ENCODE measurements at regions not wholly inside any gene's neighbourhood (a gene's known extent, or its start where the extent isn't known, plus 50 kb on each side); places are given as distances from the start of the nearest gene placed in this dataset.

DNA sequence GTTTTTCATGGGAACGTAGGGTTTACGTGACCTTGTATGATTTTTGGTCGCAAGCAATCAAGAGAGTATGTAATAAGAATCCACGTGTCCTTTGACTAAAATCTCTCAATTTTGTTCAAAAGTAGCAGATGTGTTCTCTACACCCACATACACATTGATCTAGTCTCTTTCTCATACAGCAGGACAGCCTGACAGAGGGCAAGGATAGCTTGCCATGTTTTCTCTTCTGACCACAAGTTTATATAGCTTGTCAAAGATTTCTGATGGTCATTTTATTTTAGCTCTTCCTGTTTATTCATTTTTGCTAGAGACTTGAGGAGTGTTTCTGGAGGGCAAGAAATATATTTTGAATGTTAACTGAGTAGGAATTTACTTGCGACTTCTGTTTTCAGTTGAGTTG is 570.2 kb upstream of the ALCAM start:
- DNase-seq (ENCODE audit: low read depth in 4 of 6, low spot score in 6 of 6) = no peak
- WGBS (ENCODE audit: insufficient coverage) = no CpG with 5 or more reads among the region's 5 CpGs
- H3K4me3 ChIP-seq (ENCODE audit: low read depth, low read length) = no peak overlapping the region

DNA sequence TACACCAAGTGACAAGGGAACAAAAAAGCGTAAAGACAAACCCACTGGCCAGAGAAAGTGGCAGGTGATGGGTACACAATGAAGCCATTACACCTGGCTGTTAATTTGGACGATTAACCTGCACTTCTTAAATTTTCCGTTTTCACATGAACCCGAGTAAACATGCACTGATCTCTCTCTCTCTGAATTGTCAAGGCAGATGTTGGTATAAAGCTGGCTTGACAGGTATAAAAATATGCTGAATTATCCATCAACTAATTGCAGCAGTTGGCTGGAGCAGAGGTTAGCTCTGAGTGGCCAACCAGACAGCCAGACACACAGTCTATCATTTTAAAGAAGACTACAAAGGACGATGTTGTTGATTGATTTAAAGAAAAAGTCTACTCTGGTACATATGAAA is 561.7 kb upstream of the ALCAM start:
- H3K36me3 ChIP-seq (ENCODE audit: control insufficient read depth, insufficient read depth, low read length) = no peaks in the 10 kb centered on the region
- H3K27ac ChIP-seq (ENCODE audit: low read depth, low read length) = no peak overlapping the region
- 20% methylated on average over 1 of the region's 5 CpGs for WGBS (ENCODE audit: insufficient coverage)
- H3K9me3 ChIP-seq (ENCODE audit: control insufficient read depth, insufficient read depth, low read length) = no peaks in the 10 kb centered on the region
- H3K27me3 ChIP-seq (ENCODE audit: control insufficient read depth, insufficient read depth, low read length) = no peaks in the 10 kb centered on the region
- no peaks in the 10 kb centered on the region for H3K4me1 ChIP-seq (ENCODE audit: control insufficient read depth, insufficient read depth, low read length)
- H3K4me3 ChIP-seq (ENCODE audit: low read depth, low read length) = no peak overlapping the region
- no peak for DNase-seq (ENCODE audit: low read depth in 4 of 6, low spot score in 6 of 6)

More for the DNA sequence above, 570.2 kb upstream of the ALCAM start:
- Histone ChIP-seq H3K4me1 (ENCODE audit: control insufficient read depth, insufficient read depth, low read length) (no peaks in the 10 kb centered on the region), H3K9me3 (ENCODE audit: control insufficient read depth, insufficient read depth, low read length) (no peaks in the 10 kb centered on the region), H3K27ac (ENCODE audit: low read depth, low read length) (no peak overlapping the region), H3K27me3 (ENCODE audit: control insufficient read depth, insufficient read depth, low read length) (no peaks in the 10 kb centered on the region), H3K36me3 (ENCODE audit: control insufficient read depth, insufficient read depth, low read length) (no peaks in the 10 kb centered on the region)

DNA sequence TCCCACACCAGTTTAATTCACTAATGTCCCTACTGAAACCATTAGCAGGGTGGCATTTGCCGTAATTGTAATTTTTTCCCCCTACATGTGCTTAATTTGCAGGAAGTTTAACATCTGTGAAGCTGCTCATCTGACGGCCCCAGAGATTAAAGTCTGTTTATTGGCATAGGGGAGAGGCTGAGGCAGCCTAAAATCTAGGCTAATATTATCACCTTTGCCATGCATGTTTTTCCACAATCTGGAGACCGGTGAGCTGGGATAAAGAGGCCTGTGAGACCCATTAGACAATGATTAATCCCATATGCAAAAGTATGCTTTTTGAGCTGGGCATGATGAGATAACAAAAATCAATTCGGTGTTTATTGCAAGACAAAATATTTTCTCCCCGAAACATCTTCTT is 561.2 kb upstream of the ALCAM start:
- WGBS (ENCODE audit: insufficient coverage) = no CpG with 5 or more reads among the region's 5 CpGs
- Histone ChIP-seq H3K36me3 (ENCODE audit: control insufficient read depth, insufficient read depth, low read length) (no peaks in the 10 kb centered on the region), H3K4me3 (ENCODE audit: low read depth, low read length) (no peak overlapping the region), H3K27me3 (ENCODE audit: control insufficient read depth, insufficient read depth, low read length) (no peaks in the 10 kb centered on the region), H3K9me3 (ENCODE audit: control insufficient read depth, insufficient read depth, low read length) (no peaks in the 10 kb centered on the region), H3K4me1 (ENCODE audit: control insufficient read depth, insufficient read depth, low read length) (no peaks in the 10 kb centered on the region), H3K27ac (ENCODE audit: low read depth, low read length) (no peak overlapping the region)
- peak in 1 of 6 donors; percentile 78 for DNase-seq (ENCODE audit: low read depth in 4 of 6, low spot score in 6 of 6)

DNA sequence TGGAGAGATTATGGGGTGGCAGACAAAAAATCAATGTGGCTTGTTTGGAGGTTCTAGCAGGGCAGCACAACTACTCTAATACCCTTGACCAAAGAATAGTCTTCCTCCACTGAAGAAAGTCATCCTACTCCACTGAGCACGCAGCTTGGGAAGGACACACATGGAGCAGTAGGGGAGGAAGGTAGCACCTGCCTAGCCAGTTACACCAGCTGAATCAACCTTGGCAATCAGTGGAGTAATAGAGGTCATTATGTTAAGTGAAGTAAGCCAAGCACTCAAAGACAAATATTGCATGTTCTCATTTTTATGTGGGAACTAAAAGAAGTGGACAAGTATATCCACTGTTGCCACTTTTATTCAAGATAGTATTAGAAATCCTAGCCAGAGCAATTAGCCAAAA is 555.8 kb upstream of the ALCAM start:
- Histone ChIP-seq H3K4me1 (ENCODE audit: control insufficient read depth, insufficient read depth, low read length) (no peaks in the 10 kb centered on the region), H3K27ac (ENCODE audit: low read depth, low read length) (no peak overlapping the region)
- no CpG with 5 or more reads among the region's 1 CpG for WGBS (ENCODE audit: insufficient coverage)

GRCh38 chr3:104816008-104816407 is 550.7 kb upstream of the ALCAM start:
- DNase-seq (ENCODE audit: low read depth in 4 of 6, low spot score in 6 of 6) = no peak
- Histone ChIP-seq H3K4me1 (ENCODE audit: control insufficient read depth, insufficient read depth, low read length) (no peaks in the 10 kb centered on the region), H3K36me3 (ENCODE audit: control insufficient read depth, insufficient read depth, low read length) (no peaks in the 10 kb centered on the region), H3K27ac (ENCODE audit: low read depth, low read length) (no peak overlapping the region), H3K4me3 (ENCODE audit: low read depth, low read length) (no peak overlapping the region), H3K9me3 (ENCODE audit: control insufficient read depth, insufficient read depth, low read length) (no peaks in the 10 kb centered on the region), H3K27me3 (ENCODE audit: control insufficient read depth, insufficient read depth, low read length) (no peaks in the 10 kb centered on the region)
- no CpG with 5 or more reads among the region's 2 CpGs for WGBS (ENCODE audit: insufficient coverage)

More for the DNA sequence above, 555.8 kb upstream of the ALCAM start:
- H3K9me3 ChIP-seq (ENCODE audit: control insufficient read depth, insufficient read depth, low read length) = no peaks in the 10 kb centered on the region
- H3K36me3 ChIP-seq (ENCODE audit: control insufficient read depth, insufficient read depth, low read length) = no peaks in the 10 kb centered on the region
- no peak for DNase-seq (ENCODE audit: low read depth in 4 of 6, low spot score in 6 of 6)
- no peak overlapping the region for H3K4me3 ChIP-seq (ENCODE audit: low read depth, low read length)
- no peaks in the 10 kb centered on the region for H3K27me3 ChIP-seq (ENCODE audit: control insufficient read depth, insufficient read depth, low read length)

- Histone ChIP-seq H3K36me3 (ENCODE audit: control insufficient read depth, insufficient read depth, low read length) (no peaks in the 10 kb centered on the region), H3K9me3 (ENCODE audit: control insufficient read depth, insufficient read depth, low read length) (no peaks in the 10 kb centered on the region), H3K4me1 (ENCODE audit: control insufficient read depth, insufficient read depth, low read length) (no peaks in the 10 kb centered on the region), H3K4me3 (ENCODE audit: low read depth, low read length) (no peak overlapping the region), H3K27ac (ENCODE audit: low read depth, low read length) (no peak overlapping the region), H3K27me3 (ENCODE audit: control insufficient read depth, insufficient read depth, low read length) (no peaks in the 10 kb centered on the region)
- WGBS (ENCODE audit: insufficient coverage) = no CpG with 5 or more reads among the region's 1 CpG
- DNase-seq (ENCODE audit: low read depth in 4 of 6, low spot score in 6 of 6) = no peak
These were observed 550.0 kb upstream of the ALCAM start for GRCh38 chr3:104816716-104817115.

DNA sequence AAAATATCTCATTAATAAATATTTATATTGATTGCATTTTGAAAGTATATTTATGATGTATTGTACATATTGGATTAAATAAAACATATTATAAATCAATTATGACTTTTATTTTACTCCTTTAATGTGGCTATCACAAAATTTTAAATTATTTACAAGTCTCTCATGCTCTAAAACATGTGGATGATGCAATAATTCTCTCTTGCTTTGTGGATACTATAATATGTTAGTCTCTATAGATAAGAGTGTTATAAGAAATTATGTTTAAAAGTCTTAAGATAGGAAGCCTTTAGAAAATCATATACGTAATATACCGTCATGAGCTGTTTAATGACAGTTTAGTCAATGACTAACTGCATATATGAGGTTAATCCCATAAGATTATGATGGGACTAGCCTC is 547.4 kb upstream of the ALCAM start:
- no peaks in the 10 kb centered on the region for H3K9me3 ChIP-seq (ENCODE audit: control insufficient read depth, insufficient read depth, low read length)
- H3K36me3 ChIP-seq (ENCODE audit: control insufficient read depth, insufficient read depth, low read length) = no peaks in the 10 kb centered on the region
- no peaks in the 10 kb centered on the region for H3K27me3 ChIP-seq (ENCODE audit: control insufficient read depth, insufficient read depth, low read length)
- H3K27ac ChIP-seq (ENCODE audit: low read depth, low read length) = no peak overlapping the region
- H3K4me1 ChIP-seq (ENCODE audit: control insufficient read depth, insufficient read depth, low read length) = no peaks in the 10 kb centered on the region
- no CpG with 5 or more reads among the region's 2 CpGs for WGBS (ENCODE audit: insufficient coverage)
- no peak for DNase-seq (ENCODE audit: low read depth in 4 of 6, low spot score in 6 of 6)
- no peak overlapping the region for H3K4me3 ChIP-seq (ENCODE audit: low read depth, low read length)

DNA sequence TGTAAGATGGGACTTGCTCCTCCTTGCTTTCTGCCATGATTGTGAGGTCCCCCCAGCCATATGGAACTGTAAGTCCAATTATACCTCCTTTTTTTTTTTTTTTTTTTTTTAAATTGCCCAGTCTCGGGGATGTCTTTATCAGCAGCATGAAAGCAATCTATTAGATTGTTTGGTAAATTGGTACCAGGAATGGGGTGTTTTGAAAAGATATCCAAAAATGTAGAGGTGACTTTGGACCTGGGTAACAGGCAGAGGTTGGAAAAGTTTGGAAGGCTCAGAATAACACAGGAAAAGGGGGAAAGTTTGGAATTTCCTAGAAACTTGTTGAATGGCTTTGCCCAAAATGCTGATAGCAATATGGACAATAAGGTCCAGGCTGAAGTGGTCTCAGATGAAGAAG is 545.8 kb upstream of the ALCAM start:
- WGBS (ENCODE audit: insufficient coverage) = no CpG with 5 or more reads among the region's 1 CpG
- Histone ChIP-seq H3K4me1 (ENCODE audit: control insufficient read depth, insufficient read depth, low read length) (no peaks in the 10 kb centered on the region), H3K27ac (ENCODE audit: low read depth, low read length) (no peak overlapping the region), H3K9me3 (ENCODE audit: control insufficient read depth, insufficient read depth, low read length) (no peaks in the 10 kb centered on the region), H3K36me3 (ENCODE audit: control insufficient read depth, insufficient read depth, low read length) (no peaks in the 10 kb centered on the region), H3K4me3 (ENCODE audit: low read depth, low read length) (no peak overlapping the region), H3K27me3 (ENCODE audit: control insufficient read depth, insufficient read depth, low read length) (no peaks in the 10 kb centered on the region)
- DNase-seq (ENCODE audit: low read depth in 4 of 6, low spot score in 6 of 6) = no peak

- Histone ChIP-seq H3K36me3 (ENCODE audit: control insufficient read depth, insufficient read depth, low read length) (no peaks in the 10 kb centered on the region), H3K9me3 (ENCODE audit: control insufficient read depth, insufficient read depth, low read length) (no peaks in the 10 kb centered on the region), H3K27me3 (ENCODE audit: control insufficient read depth, insufficient read depth, low read length) (no peaks in the 10 kb centered on the region), H3K4me3 (ENCODE audit: low read depth, low read length) (no peak overlapping the region), H3K4me1 (ENCODE audit: control insufficient read depth, insufficient read depth, low read length) (no peaks in the 10 kb centered on the region), H3K27ac (ENCODE audit: low read depth, low read length) (no peak overlapping the region)
- WGBS (ENCODE audit: insufficient coverage) = no CpG with 5 or more reads among the region's 1 CpG
- peak in 4 of 6 donors; percentile 15 to 57 (median 35) for DNase-seq (ENCODE audit: low read depth in 4 of 6, low spot score in 6 of 6)
These were observed 541.6 kb upstream of the ALCAM start for GRCh38 chr3:104825116-104825515.

GRCh38 chr3:104831071-104831470 is 535.6 kb upstream of the ALCAM start:
- Histone ChIP-seq H3K9me3 (ENCODE audit: control insufficient read depth, insufficient read depth, low read length) (no peaks in the 10 kb centered on the region), H3K27ac (ENCODE audit: low read depth, low read length) (no peak overlapping the region), H3K4me3 (ENCODE audit: low read depth, low read length) (no peak overlapping the region), H3K36me3 (ENCODE audit: control insufficient read depth, insufficient read depth, low read length) (no peaks in the 10 kb centered on the region), H3K4me1 (ENCODE audit: control insufficient read depth, insufficient read depth, low read length) (no peaks in the 10 kb centered on the region), H3K27me3 (ENCODE audit: control insufficient read depth, insufficient read depth, low read length) (no peaks in the 10 kb centered on the region)
- DNase-seq (ENCODE audit: low read depth in 4 of 6, low spot score in 6 of 6) = peak in 1 of 6 donors; percentile 9
- no CpG with 5 or more reads among the region's 2 CpGs for WGBS (ENCODE audit: insufficient coverage)
